Neural progenitor cell (in vitro differentiated cells): ENCODE measurements at regions not wholly inside any gene's neighbourhood (a gene's known extent, or its start where the extent isn't known, plus 50 kb on each side); places are given as distances from the start of the nearest gene placed in this dataset.

Source experiments
- CTCF ChIP-seq: fragments of 200-600 bp; sonication (generic); IDR thresholded peaks from 2 replicates; pipeline ENCODE4 v1.5.1; 2017; ENCODE audit warnings: antibody characterized with exemption, mild to moderate bottlenecking
- EZH2phosphoT487 ChIP-seq: fragments of 200-600 bp; sonication (generic); IDR thresholded peaks from 2 replicates; pipeline ENCODE4 v1.6.1; 2017; ENCODE audit warnings: antibody characterized with exemption

- TF ChIP-seq EZH2phosphoT487: no peak
- no peak for TF ChIP-seq CTCF
These were observed 146.3 kb downstream of the GMNC start for GRCh38 chr3:190716211-190716610.
